NT2/D1 (cell line): ENCODE measurements at regions not wholly inside any gene's neighbourhood (a gene's known extent, or its start where the extent isn't known, plus 50 kb on each side); places are given as distances from the start of the nearest gene placed in this dataset.
"Not testable (repeated sequence)": the region's sequence is repeated elsewhere in the genome, so short reads cannot be mapped to it uniquely, and the experiment has no call there.

Experiments used
- DNase-seq: peaks from one replicate; pipeline ENCODE4 v3.0.0-alpha.2; 2011; ENCODE audit warnings: low read depth, low spot score
- H3K27me3 ChIP-seq: 2 replicates; pipeline ENCODE4 v1.6.0; 2011; ENCODE audit warnings: mild to moderate bottlenecking; ENCODE audit not compliant: insufficient read length, insufficient read depth
- H3K36me3 ChIP-seq: 2 replicates; pipeline ENCODE4 v1.6.1; 2011; ENCODE audit warnings: mild to moderate bottlenecking, low read length, mixed read lengths; ENCODE audit not compliant: insufficient read depth, insufficient read length
- H3K4me1 ChIP-seq: 2 replicates; pipeline ENCODE4 v1.5.1; 2011; ENCODE audit not compliant: insufficient read depth, insufficient read length
- H3K4me3 ChIP-seq: 2 replicates; pipeline ENCODE4 v1.5.1; 2011; ENCODE audit warnings: low read depth; ENCODE audit not compliant: insufficient read length
- H3K9ac ChIP-seq: 2 replicates; pipeline ENCODE4 v1.6.0; 2011; ENCODE audit warnings: low read depth; ENCODE audit not compliant: insufficient read length
- H3K9me3 ChIP-seq: 2 replicates; pipeline ENCODE4 v1.5.1; 2011; ENCODE audit warnings: mild to moderate bottlenecking, low read length; ENCODE audit not compliant: insufficient read depth
- SUZ12 ChIP-seq: IDR thresholded peaks from 2 replicates; pipeline ENCODE4 v1.6.1; 2011; ENCODE audit not compliant: insufficient read length, insufficient read depth; ENCODE audit errors: extremely low read depth
- YY1 ChIP-seq: IDR thresholded peaks from 2 replicates; pipeline ENCODE4 v1.6.1; 2011; ENCODE audit not compliant: insufficient read length, insufficient read depth
- ZNF274 ChIP-seq: IDR thresholded peaks from 2 replicates; pipeline ENCODE4 v1.6.1; 2011; ENCODE audit warnings: mild to moderate bottlenecking, low read depth, low read length

GRCh38 chr3:28615971-28616370 lies 267.3 kb upstream of the AZI2 start:
- H3K27me3 ChIP-seq, result no peaks in the 10 kb centered on the region
- H3K4me3 ChIP-seq, result no peak overlapping the region
- TF ChIP-seq ZNF274 (no peak), SUZ12 (no peak), YY1 (no peak)
- H3K9me3 ChIP-seq, result no peaks in the 10 kb centered on the region
- DNase-seq, result no peak
- H3K4me1 ChIP-seq, result no peaks in the 10 kb centered on the region
- no peaks in the 10 kb centered on the region for H3K36me3 ChIP-seq
- no peak overlapping the region for H3K9ac ChIP-seq

GRCh38 chr3:28617821-28618220 lies 269.2 kb upstream of the AZI2 start:
- no peaks in the 10 kb centered on the region for H3K9me3 ChIP-seq
- H3K27me3 ChIP-seq, result no peaks in the 10 kb centered on the region
- H3K4me1 ChIP-seq, result no peaks in the 10 kb centered on the region
- TF ChIP-seq YY1 (no peak), SUZ12 (no peak), ZNF274 (no peak)
- H3K9ac ChIP-seq, result no peak overlapping the region
- no peaks in the 10 kb centered on the region for H3K36me3 ChIP-seq
- no peak overlapping the region for H3K4me3 ChIP-seq
- no peak for DNase-seq

GRCh38 chr3:28623106-28623505 lies 274.5 kb upstream of the AZI2 start:
- Histone ChIP-seq H3K4me3 (no peak overlapping the region), H3K36me3 (no peaks in the 10 kb centered on the region), H3K27me3 (no peaks in the 10 kb centered on the region), H3K9me3 (no peaks in the 10 kb centered on the region), H3K9ac (no peak overlapping the region), H3K4me1 (no peaks in the 10 kb centered on the region)
- no peak for DNase-seq
- TF ChIP-seq SUZ12 (no peak), YY1 (no peak), ZNF274 (no peak)

GRCh38 chr3:28624084-28624483 lies 275.5 kb upstream of the AZI2 start:
- DNase-seq, result no peak
- Histone ChIP-seq H3K27me3 (no peaks in the 10 kb centered on the region), H3K9ac (no peak overlapping the region), H3K4me1 (no peaks in the 10 kb centered on the region), H3K9me3 (no peaks in the 10 kb centered on the region), H3K36me3 (no peaks in the 10 kb centered on the region), H3K4me3 (no peak overlapping the region)
- TF ChIP-seq SUZ12 (no peak), YY1 (no peak), ZNF274 (no peak)

GRCh38 chr3:28627843-28628242 lies 279.2 kb upstream of the AZI2 start:
- not testable (repeated sequence) for H3K36me3 ChIP-seq, H3K9ac ChIP-seq, H3K9me3 ChIP-seq, DNase-seq, H3K27me3 ChIP-seq, H3K4me3 ChIP-seq, H3K4me1 ChIP-seq

- Histone ChIP-seq H3K27me3 (no peaks in the 10 kb centered on the region), H3K4me3 (no peak overlapping the region), H3K9ac (no peak overlapping the region), H3K36me3 (no peaks in the 10 kb centered on the region), H3K4me1 (no peaks in the 10 kb centered on the region), H3K9me3 (no peaks in the 10 kb centered on the region)
- DNase-seq, result no peak
- TF ChIP-seq YY1 (no peak), SUZ12 (no peak), ZNF274 (no peak)
These were observed 285.4 kb upstream of the AZI2 start for GRCh38 chr3:28634019-28634418.

- H3K9ac ChIP-seq, result no peak overlapping the region
- H3K36me3 ChIP-seq, result no peaks in the 10 kb centered on the region
- H3K4me3 ChIP-seq, result no peak overlapping the region
- no peak for DNase-seq
- TF ChIP-seq SUZ12 (no peak), ZNF274 (no peak), YY1 (no peak)
- no peaks in the 10 kb centered on the region for H3K9me3 ChIP-seq
- no peaks in the 10 kb centered on the region for H3K4me1 ChIP-seq
- H3K27me3 ChIP-seq, result no peaks in the 10 kb centered on the region
These were observed 289.1 kb upstream of the AZI2 start for GRCh38 chr3:28637742-28638141.

- no peak for TF ChIP-seq YY1
- no peak for TF ChIP-seq ZNF274
- TF ChIP-seq SUZ12, result no peak
- no peak overlapping the region for H3K9ac ChIP-seq
- H3K9me3 ChIP-seq, result no peaks in the 10 kb centered on the region
- no peak for DNase-seq
- no peaks in the 10 kb centered on the region for H3K36me3 ChIP-seq
- H3K4me3 ChIP-seq, result no peak overlapping the region
- no peaks in the 10 kb centered on the region for H3K4me1 ChIP-seq
- no peaks in the 10 kb centered on the region for H3K27me3 ChIP-seq
These were observed 296.5 kb upstream of the AZI2 start for GRCh38 chr3:28645149-28645548.
